Limb (tissue), 2 donors: ENCODE measurements at regions not wholly inside any gene's neighbourhood (a gene's known extent, or its start where the extent isn't known, plus 50 kb on each side); places are given as distances from the start of the nearest gene placed in this dataset.

Experiments used
- DNase-seq, 2 donors: peaks; one replicate each; pipeline ENCODE4 v3.0.0-alpha.2; 2016; ENCODE audit errors: extremely low spot score in 2 of 2

DNA sequence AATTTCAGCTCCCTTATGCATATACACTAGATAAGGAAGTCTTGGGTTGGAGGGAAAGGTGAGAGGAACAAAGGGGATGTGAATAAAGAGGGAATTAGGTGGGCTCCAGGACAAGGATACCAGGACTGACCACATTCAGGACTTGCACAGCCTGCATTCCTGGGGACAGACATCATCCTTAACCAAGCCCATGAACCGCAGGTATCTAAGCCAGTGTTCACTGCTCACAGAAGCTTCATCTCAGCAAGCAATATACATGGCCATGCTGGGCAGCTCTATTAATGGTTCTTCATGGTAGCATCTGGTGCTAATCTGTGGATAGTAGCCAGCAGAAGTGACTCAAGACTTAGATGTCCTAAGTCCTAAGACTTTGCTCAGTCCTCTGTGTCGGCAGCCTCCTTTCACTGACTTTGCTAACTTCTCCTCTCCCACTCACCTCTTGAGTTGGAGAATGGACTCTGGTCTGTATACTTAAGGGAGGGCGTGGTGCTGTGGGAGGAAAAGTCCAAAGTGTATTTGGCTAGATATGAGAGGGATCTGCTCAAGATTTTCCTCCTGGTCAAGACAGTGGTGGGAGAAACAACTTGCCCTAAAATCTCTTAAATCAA, 136.1 kb downstream of the ASCL1 start:
- DNase-seq, result no peak

DNA sequence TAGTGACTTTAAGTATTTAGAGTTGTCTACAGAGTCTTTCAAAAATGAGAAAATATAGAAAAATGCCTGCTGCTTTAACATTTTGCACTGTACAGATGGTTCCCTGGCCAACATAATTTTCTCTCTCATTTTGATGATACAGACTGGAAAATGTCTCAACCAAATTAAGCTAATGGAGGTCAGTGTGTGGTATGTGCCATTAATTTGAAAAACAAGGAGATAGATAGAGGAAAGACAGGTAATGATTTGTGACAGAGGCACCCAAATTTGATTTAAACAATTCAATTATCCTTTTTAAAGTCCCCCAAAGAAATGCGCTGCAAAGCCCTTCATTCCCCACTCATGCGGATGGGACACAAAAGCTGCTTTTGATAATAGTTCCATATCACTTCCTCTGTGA, 140.0 kb downstream of the ASCL1 start:
- no peak for DNase-seq

GRCh38 chr12:103100257-103100831, 142.9 kb downstream of the ASCL1 start:
- DNase-seq, result no peak

- no peak for DNase-seq
Observed at GRCh38 chr12:103102225-103102744, 144.8 kb downstream of the ASCL1 start.

DNA sequence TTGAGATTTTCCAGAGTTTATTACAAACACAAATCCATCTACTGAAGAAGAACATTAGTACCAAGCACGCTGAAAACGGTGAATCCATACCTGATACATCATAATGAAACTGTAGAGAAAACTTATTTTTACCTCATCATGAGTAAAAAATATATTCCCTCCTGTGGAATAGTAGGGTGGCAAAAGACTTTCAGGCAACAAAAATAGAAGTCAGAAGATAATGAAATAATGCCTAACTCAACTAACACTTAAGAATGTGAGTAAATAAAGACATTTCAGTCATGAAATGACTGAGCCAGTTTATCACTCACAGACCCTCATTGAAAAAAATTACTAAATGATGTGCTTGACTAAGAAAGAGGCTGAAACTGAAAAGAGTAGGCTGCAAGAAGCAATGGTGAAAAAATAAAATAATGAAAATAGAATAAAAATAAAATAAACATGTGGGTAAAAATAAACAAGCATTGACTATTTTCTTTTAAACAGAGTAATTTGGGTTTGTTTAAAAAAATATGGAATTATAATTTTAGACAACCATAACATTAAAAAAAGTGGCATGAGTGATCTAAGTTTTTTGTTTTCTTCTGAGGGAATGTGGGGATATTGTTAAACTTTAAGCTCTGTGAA, 148.6 kb downstream of the ASCL1 start:
- no peak for DNase-seq

DNA sequence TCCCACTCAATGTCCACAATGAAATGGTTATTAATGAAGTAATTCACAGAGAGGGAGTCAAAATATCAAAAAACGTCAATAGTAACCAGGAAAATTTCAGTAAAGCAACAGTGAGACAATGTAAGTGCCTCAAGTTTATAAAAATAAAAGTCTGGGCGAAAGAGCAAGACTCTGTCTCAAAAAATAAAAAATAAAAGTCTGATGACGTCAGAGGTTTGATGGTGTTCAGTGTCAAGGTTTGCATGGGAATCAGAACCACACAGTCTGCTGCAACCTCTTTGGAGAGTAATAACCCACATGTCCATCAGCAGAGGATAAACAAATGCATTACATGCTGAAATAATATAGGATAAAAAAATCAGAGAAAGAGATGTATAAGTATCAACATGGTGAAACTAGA, 152.4 kb downstream of the ASCL1 start:
- no peak for DNase-seq

DNA sequence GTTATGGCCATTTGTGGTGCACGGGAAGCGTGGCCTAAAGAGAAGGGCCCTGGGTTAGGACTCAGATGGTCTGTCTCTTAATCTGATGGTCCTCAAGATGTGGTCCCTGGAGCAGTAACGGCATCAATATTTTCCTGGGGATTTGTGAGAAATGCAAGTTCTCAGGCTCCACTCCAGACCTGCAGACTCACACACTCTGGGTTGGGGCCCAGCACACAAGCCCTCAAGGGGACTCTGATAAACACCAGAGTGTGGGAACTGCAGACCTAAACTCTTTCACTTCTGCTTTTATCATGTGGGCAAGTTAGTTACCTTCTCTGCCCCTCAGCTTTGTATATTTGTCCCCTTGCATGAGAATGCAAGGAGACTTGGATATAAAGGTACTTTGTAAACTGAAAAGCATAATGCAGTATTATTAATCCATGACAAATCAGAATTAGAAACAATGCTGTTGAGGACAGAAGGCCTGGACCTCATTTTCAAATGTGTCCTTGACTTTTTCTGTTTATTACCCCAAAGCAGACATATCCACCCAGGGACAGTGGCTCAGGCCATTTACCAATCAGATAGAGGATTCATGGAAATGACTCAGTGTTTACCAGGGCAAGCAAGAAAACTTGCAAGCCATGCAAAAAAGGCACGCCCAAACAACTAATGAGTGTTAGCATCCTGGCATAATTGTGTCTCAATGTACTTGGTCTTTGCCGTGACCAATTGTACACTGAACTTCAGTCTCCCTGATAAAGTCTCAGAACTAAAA, 157.0 kb downstream of the ASCL1 start:
- no peak for DNase-seq

GRCh38 chr12:103128862-103129501, 171.5 kb downstream of the ASCL1 start:
- no peak for DNase-seq

DNA sequence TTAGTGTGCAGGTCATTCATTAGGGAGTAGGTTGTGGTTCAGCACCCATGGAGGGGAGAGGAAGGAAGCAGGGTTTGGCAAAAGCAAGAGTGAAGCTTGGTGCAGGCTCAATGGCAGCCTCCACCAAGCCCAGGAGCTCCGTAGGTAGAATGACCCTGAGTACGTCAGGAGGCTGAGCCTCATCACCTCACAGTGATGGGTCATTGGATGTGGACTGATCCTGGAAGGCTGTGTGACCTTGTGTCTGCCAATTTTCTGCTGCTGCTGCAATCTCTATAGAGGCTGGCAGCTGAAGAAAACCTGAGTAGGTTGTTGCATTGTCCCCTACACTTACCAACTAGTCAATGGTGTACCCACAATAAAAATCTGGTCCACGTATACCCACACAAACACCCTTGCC, 173.1 kb downstream of the ASCL1 start:
- no peak for DNase-seq

- DNase-seq, result no peak
Observed at GRCh38 chr12:103138538-103138937, 181.1 kb downstream of the ASCL1 start.

- no peak for DNase-seq
Observed at GRCh38 chr12:103139876-103140275, 182.4 kb downstream of the ASCL1 start.

GRCh38 chr12:103140286-103140685, 182.8 kb downstream of the ASCL1 start:
- no peak for DNase-seq

GRCh38 chr12:103144278-103144677, 186.8 kb downstream of the ASCL1 start:
- no peak for DNase-seq

- no peak for DNase-seq
Observed at GRCh38 chr12:103160622-103161021, 203.1 kb downstream of the ASCL1 start.

GRCh38 chr12:103161582-103162362, 204.3 kb downstream of the ASCL1 start:
- no peak for DNase-seq

- DNase-seq, result no peak
Observed at GRCh38 chr12:103166949-103167348, 209.5 kb downstream of the ASCL1 start.

- DNase-seq, result no peak
Observed at GRCh38 chr12:103172447-103173112, 215.1 kb downstream of the ASCL1 start.

DNA sequence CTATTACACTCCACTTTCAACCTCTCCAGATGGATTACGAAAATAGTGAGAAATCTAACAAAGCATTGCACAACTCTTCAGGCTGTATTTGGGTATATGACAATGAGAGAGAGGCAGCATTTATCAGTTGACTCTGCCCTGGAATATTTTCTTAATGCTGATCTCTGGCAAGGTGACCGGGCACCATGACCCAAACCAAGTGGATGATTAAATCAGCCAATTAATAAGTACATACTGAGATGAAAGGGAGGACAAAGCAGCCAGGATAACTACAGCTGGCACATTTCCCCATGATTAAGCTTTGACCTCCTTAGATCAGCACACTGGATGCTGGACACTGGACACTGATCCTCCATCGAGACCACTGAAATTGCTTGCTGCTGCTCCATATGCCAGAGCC, 218.2 kb downstream of the ASCL1 start:
- DNase-seq, result no peak

- DNase-seq, result no peak
Observed at GRCh38 chr12:103177639-103178255, 220.3 kb downstream of the ASCL1 start.
